K562 (cell line): ENCODE measurements at regions not wholly inside any gene's neighbourhood (a gene's known extent, or its start where the extent isn't known, plus 50 kb on each side); places are given as distances from the start of the nearest gene placed in this dataset.

Experiments
- ATAC-seq: fragments of 200-7000 bp; cut with Tn5 transposase; 3 replicates; pipeline ENCODE4 v1.9.1; 2020; ENCODE audit warnings: moderate library complexity
- BruUV-seq: library from RNA; stranded (reverse); fragments of 400-500 nt; replicated peaks from 2 replicates; lab custom pipeline; 2021; lab: Mats Ljungman, UMichigan
- CTCF ChIA-PET: fragments of 300-600 bp; formaldehyde crosslinking; extraction: SDS; loops from one replicate; lab custom pipeline; 2021; ENCODE audit warnings: low intra/inter-chr PET ratio; lab: Yijun Ruan, JAX
- POLR2A ChIA-PET: fragments of 300-600, 350-650 bp; sonication (Branson Sonifier 250); formaldehyde crosslinking; extraction: SDS; loops from one replicate; lab custom pipeline; 2021; ENCODE audit warnings: antibody characterized with exemption, inconsistent platforms; lab: Yijun Ruan, JAX
- DNase-seq, 4 experiments: peaks; one replicate each; pipeline versions ENCODE4 v3.0.0 to v3.0.0-alpha.2; 2011 to 2018; ENCODE audit warnings: low spot score in 3 of 4, mixed read lengths in 3 of 4; ENCODE audit errors: extremely low read depth in 1 of 4
- FAIRE-seq: peaks from 2 replicates; lab custom pipeline; 2011; peaks lifted over from hg19 to GRCh38; lab: Jason Lieb, UNC
- H2AFZ ChIP-seq: 2 replicates; pipeline ENCODE4 v1.6.0; 2011; ENCODE audit warnings: low read depth, low read length, control low read depth, inconsistent platforms
- H3K27ac ChIP-seq: fragments of 200-600 bp; 3 replicates; pipeline ENCODE4 v1.8.0; 2011; ENCODE audit warnings: low read depth, mild to moderate bottlenecking, control low read depth, inconsistent platforms, low read length, moderate library complexity, mixed read lengths; ENCODE audit errors: extremely low read depth
- H3K27me3 ChIP-seq, 2 experiments: fragments of 300-600 bp in 1 of 2; 2 replicates in 1 of 2; 3 replicates in 1 of 2; pipeline versions ENCODE4 v1.6.0 to v1.8.0; 2011; ENCODE audit warnings: inconsistent platforms in 2 of 2, low read length in 2 of 2, mild to moderate bottlenecking in 1 of 2, mixed read lengths in 1 of 2, moderate library complexity in 1 of 2; ENCODE audit not compliant: control insufficient read depth in 2 of 2, insufficient read depth in 2 of 2
- H3K36me3 ChIP-seq: fragments of 300-600 bp; 3 replicates; pipeline ENCODE4 v1.8.0; 2011; ENCODE audit warnings: mild to moderate bottlenecking, low read length, inconsistent platforms; ENCODE audit not compliant: control insufficient read depth, insufficient read depth
- H3K4me1 ChIP-seq, 2 experiments: fragments of 200-600 bp in 1 of 2; replicated peaks in 1 of 2; 2 replicates in 1 of 2; 3 replicates in 1 of 2; pipeline versions ENCODE4 v1.5.1 to v1.8.0; 2011; ENCODE audit warnings: inconsistent platforms in 2 of 2, low read length in 2 of 2, mild to moderate bottlenecking in 1 of 2, mixed read lengths in 1 of 2, moderate library complexity in 1 of 2; ENCODE audit not compliant: control insufficient read depth in 2 of 2, insufficient read depth in 2 of 2
- H3K4me2 ChIP-seq: 2 replicates; pipeline ENCODE4 v1.6.1; 2011; ENCODE audit warnings: low read length, control low read depth, inconsistent platforms, mixed read lengths; ENCODE audit not compliant: insufficient read depth
- H3K4me3 ChIP-seq: fragments of 200-600 bp; sonication (generic), shearing (Covaris generic); 2 replicates; pipeline ENCODE4 v1.5.1; 2016; ENCODE audit warnings: control low read depth, inconsistent platforms
- H3K79me2 ChIP-seq: fragments of 200-600 bp; 3 replicates; pipeline ENCODE4 v1.8.0; 2011; ENCODE audit warnings: low read length, inconsistent platforms; ENCODE audit not compliant: control insufficient read depth, insufficient read depth
- H3K9ac ChIP-seq, 2 experiments: 2 replicates each; pipeline versions ENCODE4 v1.6.0 to v1.6.1; 2011; ENCODE audit warnings: low read depth in 2 of 2, low read length in 2 of 2, control low read depth in 1 of 2, inconsistent platforms in 1 of 2, mild to moderate bottlenecking in 1 of 2, mixed read lengths in 1 of 2; ENCODE audit not compliant: insufficient read depth in 1 of 2
- H3K9me1 ChIP-seq: one replicate; pipeline ENCODE4 v1.6.0; 2011; ENCODE audit warnings: inconsistent platforms, mild to moderate bottlenecking, low read length, moderate library complexity; ENCODE audit not compliant: control insufficient read depth, insufficient read depth
- H3K9me3 ChIP-seq: replicated peaks from 2 replicates; pipeline ENCODE4 v1.5.1; 2011; ENCODE audit warnings: low read depth, low read length, inconsistent platforms; ENCODE audit not compliant: control insufficient read depth, insufficient read depth
- H4K20me1 ChIP-seq: replicated peaks from 2 replicates; pipeline ENCODE4 v1.6.1; 2011; ENCODE audit warnings: low read length, inconsistent platforms, mixed read lengths; ENCODE audit not compliant: control insufficient read depth, insufficient read depth
- C11orf30 ChIP-seq: fragments of 450-650 bp; IDR thresholded peaks from 2 replicates; pipeline ENCODE4 v1.6.1; 2016; ENCODE audit warnings: low read depth, mild to moderate bottlenecking
- CCNT2 ChIP-seq: IDR thresholded peaks from 2 replicates; pipeline ENCODE4 v1.6.1; 2011; ENCODE audit warnings: borderline replicate concordance, low read depth, mild to moderate bottlenecking, moderate library complexity, mixed read lengths, low read length; ENCODE audit not compliant: insufficient read length; ENCODE audit errors: extremely low read depth
- CEBPZ ChIP-seq: fragments of 150-350 bp; IDR thresholded peaks from 2 replicates; pipeline ENCODE4 v1.6.1; 2014; ENCODE audit warnings: low read depth, mild to moderate bottlenecking, low read length, borderline replicate concordance
- CSDE1 ChIP-seq, 2 experiments: fragments of 450-650 bp; IDR thresholded peaks; 2 replicates each; pipeline ENCODE4 v1.6.1; 2016; ENCODE audit warnings: mild to moderate bottlenecking in 1 of 2
- HBP1 ChIP-seq: fragments of 450-650 bp; formaldehyde crosslinking; IDR thresholded peaks from 2 replicates; pipeline ENCODE4 v1.4.0; 2022; ENCODE audit warnings: missing genetic modification characterization
- HDAC2 ChIP-seq: fragments of 450-650 bp; IDR thresholded peaks from 2 replicates; pipeline ENCODE4 v1.6.1; 2016; ENCODE audit warnings: mild to moderate bottlenecking
- ID3 ChIP-seq, 2 experiments: fragments of 250-450 bp in 1 of 2; fragments of 450-650 bp in 1 of 2; sonication (Bioruptor Pico) in 1 of 2; IDR thresholded peaks; 2 replicates each; pipeline versions ENCODE4 v1.6.1 to v1.8.0; 2016 to 2021; ENCODE audit warnings: mild to moderate bottlenecking in 2 of 2, moderate library complexity in 2 of 2, missing compliant biosample characterization in 1 of 2, missing genetic modification characterization in 1 of 2
- JUN ChIP-seq, 2 experiments: sonication (generic) in 1 of 2; formaldehyde crosslinking in 1 of 2; IDR thresholded peaks; 2 replicates each; pipeline versions ENCODE4 v1.6.1 to v1.8.0; 2012 to 2022; ENCODE audit warnings: borderline replicate concordance in 2 of 2, mild to moderate bottlenecking in 2 of 2, improper control_type of control experiment in 1 of 2, low read depth in 1 of 2, low read length in 1 of 2, missing genetic modification reagents in 1 of 2
- MXD1 ChIP-seq: fragments of 250-450 bp; sonication (Bioruptor Pico); IDR thresholded peaks from 2 replicates; pipeline ENCODE4 v1.8.0; 2021; ENCODE audit warnings: borderline replicate concordance, mild to moderate bottlenecking, moderate library complexity; ENCODE audit not compliant: poor library complexity, severe bottlenecking
- PPARD ChIP-seq: fragments of 250-450 bp; sonication (Bioruptor Pico); IDR thresholded peaks from 2 replicates; pipeline ENCODE4 v1.8.0; 2022; ENCODE audit warnings: inconsistent platforms, mild to moderate bottlenecking, moderate library complexity
- SREBF2 ChIP-seq: sonication (generic); formaldehyde crosslinking; IDR thresholded peaks from 2 replicates; pipeline ENCODE4 v1.4.0; 2020; ENCODE audit warnings: mild to moderate bottlenecking, missing genetic modification reagents
- ZNF197 ChIP-seq: fragments of 200-800 bp; sonication (Bioruptor generic); IDR thresholded peaks from 2 replicates; pipeline ENCODE4 v1.6.1; 2016; ENCODE audit warnings: low read depth, missing genetic modification characterization, missing compliant biosample characterization
- ZNF24 ChIP-seq: fragments of 450-650 bp; IDR thresholded peaks from 2 replicates; pipeline ENCODE4 v1.6.1; 2016
- ZNF431 ChIP-seq: sonication (generic); formaldehyde crosslinking; IDR thresholded peaks from 2 replicates; pipeline ENCODE4 v1.8.0; 2022; ENCODE audit warnings: mild to moderate bottlenecking, missing genetic modification reagents
- ZNF551 ChIP-seq: fragments of 250-450 bp; sonication (Bioruptor Pico); IDR thresholded peaks from 2 replicates; pipeline ENCODE4 v1.5.0; 2021; ENCODE audit warnings: mild to moderate bottlenecking, moderate library complexity
- WGBS: fragments of 100-300 bp; shearing (Covaris generic); methylation state at CpG from one replicate; pipeline ENCODE4 v1.1.6; 2016; ENCODE audit warnings: low coverage, mixed read lengths; ENCODE audit not compliant: insufficient coverage; ENCODE audit errors: missing lambda C conversion rate; 5-methylcytosine and 5-hydroxymethylcytosine counted together
- in situ Hi-C: fragments of 300-500 bp; cut with MboI; formaldehyde crosslinking; loops from 4 replicates; pipeline ENCODE4 v1.15.0; 2018; ENCODE audit warnings: inconsistent platforms, mixed read lengths
- intact Hi-C: fragments of 100-400 bp; cut with micrococcal nuclease; formaldehyde crosslinking; loops from 2 replicates; pipeline ENCODE4 v1.14.2; 2022

GRCh38 chr15:58260205-58260724 is 122.1 kb downstream of the AQP9 start:
- FAIRE-seq (no peak), ATAC-seq (no peak), DNase-seq (no peak)
- H3K4me3 ChIP-seq: no peak overlapping the region
- no peak overlapping the region for H3K9ac ChIP-seq
- TSS peak; percentile 88 for BruUV-seq
- peaks cover 2% of the 10 kb centered on the region for H3K9me1 ChIP-seq
- intact Hi-C loops (no loop called here), in situ Hi-C loops (no loop called here)
- H3K27me3 ChIP-seq: no peaks in the 10 kb centered on the region
- no peaks in the 10 kb centered on the region for H3K36me3 ChIP-seq
- no peaks in the 10 kb centered on the region for H4K20me1 ChIP-seq
- ChIA-PET POLR2A (no interaction called here), CTCF (no interaction called here)
- TF ChIP-seq JUN (IDR thresholded peaks at IDR 0.05; ENCODE audit: borderline replicate concordance, low read depth, low read length): no peak
- TF ChIP-seq JUN (CRISPR knock-in tag; IDR thresholded peaks at IDR 0.05; ENCODE audit: borderline replicate concordance): no peak
- TF ChIP-seq CCNT2: no peak
- no peak for TF ChIP-seq HDAC2
- no peak for TF ChIP-seq CSDE1 (IDR thresholded peaks at IDR 0.05)
- no peak for TF ChIP-seq ZNF24
- no peak for TF ChIP-seq ZNF431
- TF ChIP-seq C11orf30: no peak
- TF ChIP-seq SREBF2 (CRISPR knock-in tag): no peak
- TF ChIP-seq ZNF197 (CRISPR knock-in tag): no peak
- TF ChIP-seq CEBPZ: no peak
- TF ChIP-seq HBP1 (CRISPR knock-in tag): no peak
- TF ChIP-seq MXD1 (CRISPR knock-in tag): no peak
- TF ChIP-seq ZNF551: no peak
- TF ChIP-seq ID3 (CRISPR knock-in tag; IDR thresholded peaks at IDR 0.05): no peak
- no peak for TF ChIP-seq ID3 (tag; IDR thresholded peaks at IDR 0.05)
- TF ChIP-seq PPARD: no peak
- no peak overlapping the region for H3K27ac ChIP-seq
- H3K4me1 ChIP-seq: peaks cover 0 to 10% of the 10 kb centered on the region in 2 experiments; a peak in 2 of 5 replicates
- peak overlapping the region; percentile 34 for H3K4me2 ChIP-seq
- WGBS: 39% methylated on average over 6 of the region's 6 CpGs
- no peaks in the 10 kb centered on the region for H3K79me2 ChIP-seq
- no peaks in the 10 kb centered on the region for H3K9me3 ChIP-seq
- H2AFZ ChIP-seq: peak overlapping the region; percentile 25
